BJ (cell line): ENCODE measurements at regions not wholly inside any gene's neighbourhood (a gene's known extent, or its start where the extent isn't known, plus 50 kb on each side); places are given as distances from the start of the nearest gene placed in this dataset.

Source experiments
- CTCF ChIA-PET: fragments of 350-600 bp; formaldehyde crosslinking; extraction: SDS; loops from one replicate; lab custom pipeline; 2021; ENCODE audit warnings: antibody characterized with exemption, inconsistent platforms; lab: Yijun Ruan, JAX
- POLR2A ChIA-PET: fragments of 300-600 bp; sonication (Branson Sonifier 250); formaldehyde crosslinking; extraction: SDS; loops from one replicate; lab custom pipeline; 2021; ENCODE audit warnings: antibody characterized with exemption; lab: Charles Lee
- DNase-seq: peaks from one replicate; pipeline ENCODE4 v3.0.0-alpha.2; 2011; ENCODE audit warnings: low read depth
- H3K27me3 ChIP-seq: 2 replicates; pipeline ENCODE4 v1.6.0; 2011; ENCODE audit warnings: low read length; ENCODE audit not compliant: control insufficient read depth, insufficient read depth
- H3K36me3 ChIP-seq: 2 replicates; pipeline ENCODE4 v1.5.1; 2011; ENCODE audit warnings: low read length; ENCODE audit not compliant: control insufficient read depth, insufficient read depth
- H3K4me3 ChIP-seq: 2 replicates; pipeline ENCODE4 v1.5.1; 2011; ENCODE audit warnings: low read depth, mild to moderate bottlenecking, control low read depth, low read length
- CTCF ChIP-seq: IDR thresholded peaks from 2 replicates; pipeline ENCODE4 v1.5.1; 2011; ENCODE audit warnings: low read depth, mild to moderate bottlenecking, control low read depth, inconsistent platforms, low read length, moderate library complexity; ENCODE audit not compliant: insufficient read depth

- no peaks in the 10 kb centered on the region for H3K36me3 ChIP-seq
- no peak overlapping the region for H3K4me3 ChIP-seq
- POLR2A ChIA-PET, result no interaction called here
- CTCF ChIA-PET, result interaction anchor here (1.0 kb wide), 1 partner anchor 500 kb away, joined by 3 read pairs; no protein-coding TSS in a partner anchor
- H3K27me3 ChIP-seq, result no peaks in the 10 kb centered on the region
- no peak for DNase-seq
- no peak for TF ChIP-seq CTCF
Observed at GRCh38 chr14:61125041-61125866, 144.2 kb downstream of the SLC38A6 start.

- Histone ChIP-seq H3K36me3 (no peaks in the 10 kb centered on the region), H3K4me3 (no peak overlapping the region), H3K27me3 (no peaks in the 10 kb centered on the region)
- no peak for TF ChIP-seq CTCF
- POLR2A ChIA-PET, result no interaction called here
- no peak for DNase-seq
- CTCF ChIA-PET, result no interaction called here
Observed at GRCh38 chr14:61122862-61123261, 141.8 kb downstream of the SLC38A6 start.

GRCh38 chr14:61121355-61121787 lies 140.3 kb downstream of the SLC38A6 start:
- no peaks in the 10 kb centered on the region for H3K36me3 ChIP-seq
- H3K4me3 ChIP-seq, result no peak overlapping the region
- ChIA-PET POLR2A (no interaction called here), CTCF (no interaction called here)
- no peak for DNase-seq
- H3K27me3 ChIP-seq, result no peaks in the 10 kb centered on the region
- no peak for TF ChIP-seq CTCF

- no peak for TF ChIP-seq CTCF
- CTCF ChIA-PET, result no interaction called here
- POLR2A ChIA-PET, result no interaction called here
- Histone ChIP-seq H3K4me3 (no peak overlapping the region), H3K27me3 (no peaks in the 10 kb centered on the region), H3K36me3 (no peaks in the 10 kb centered on the region)
- DNase-seq, result no peak
Observed at GRCh38 chr14:61120576-61120975, 139.5 kb downstream of the SLC38A6 start.

- POLR2A ChIA-PET, result no interaction called here
- Histone ChIP-seq H3K36me3 (no peaks in the 10 kb centered on the region), H3K27me3 (no peaks in the 10 kb centered on the region), H3K4me3 (no peak overlapping the region)
- CTCF ChIA-PET, result interaction anchor here (1.2 kb wide), 1 partner anchor 9 kb away, joined by 3 read pairs; no protein-coding TSS in a partner anchor
- TF ChIP-seq CTCF, result no peak
- DNase-seq, result no peak
Observed at GRCh38 chr14:61119006-61119405, 138.0 kb downstream of the SLC38A6 start.
